Mesenchymal stem cell (in vitro differentiated cells and primary cell): ENCODE measurements at regions not wholly inside any gene's neighbourhood (a gene's known extent, or its start where the extent isn't known, plus 50 kb on each side); places are given as distances from the start of the nearest gene placed in this dataset.

Source experiments
- DNase-seq: peaks from one replicate; pipeline ENCODE4 v3.0.0-alpha.2; 2013
- H2AFZ ChIP-seq: one replicate; pipeline ENCODE4 v1.6.1; 2013; ENCODE audit warnings: low read depth, mild to moderate bottlenecking, control low read depth, inconsistent platforms, low read length, moderate library complexity
- H2AK5ac ChIP-seq: 2 replicates; pipeline ENCODE4 v1.6.1; 2013; ENCODE audit warnings: low read length, moderate library complexity, mild to moderate bottlenecking, inconsistent platforms; ENCODE audit not compliant: severe bottlenecking
- H2BK120ac ChIP-seq: one replicate; pipeline ENCODE4 v1.6.1; 2013; ENCODE audit warnings: low read depth, mild to moderate bottlenecking, inconsistent platforms, low read length, moderate library complexity
- H2BK12ac ChIP-seq, 2 experiments: one replicate each; pipeline ENCODE4 v1.6.1; 2013; ENCODE audit warnings: inconsistent platforms in 2 of 2, low read length in 2 of 2, mild to moderate bottlenecking in 2 of 2, moderate library complexity in 2 of 2, control low read depth in 1 of 2
- H2BK15ac ChIP-seq: one replicate; pipeline ENCODE4 v1.6.1; 2013; ENCODE audit warnings: mild to moderate bottlenecking, low read depth, inconsistent platforms; ENCODE audit not compliant: poor library complexity, severe bottlenecking
- H2BK5ac ChIP-seq: 2 replicates; pipeline ENCODE4 v1.6.1; 2013; ENCODE audit warnings: low read depth, mild to moderate bottlenecking, low read length, control low read depth, inconsistent platforms; ENCODE audit not compliant: poor library complexity, severe bottlenecking
- H3K14ac ChIP-seq, 2 experiments: one replicate each; pipeline ENCODE4 v1.6.1; 2013; ENCODE audit warnings: inconsistent platforms in 2 of 2, low read length in 2 of 2, control low read depth in 1 of 2, mild to moderate bottlenecking in 1 of 2, moderate library complexity in 1 of 2
- H3K18ac ChIP-seq, 2 experiments: one replicate each; pipeline ENCODE4 v1.6.1; 2013; ENCODE audit warnings: inconsistent platforms in 2 of 2, low read length in 2 of 2, control low read depth in 1 of 2, low read depth in 1 of 2, mild to moderate bottlenecking in 1 of 2
- H3K23ac ChIP-seq, 2 experiments: one replicate each; pipeline ENCODE4 v1.6.1; 2013; ENCODE audit warnings: inconsistent platforms in 2 of 2, low read length in 2 of 2, mild to moderate bottlenecking in 2 of 2, moderate library complexity in 2 of 2, control low read depth in 1 of 2
- H3K27ac ChIP-seq: 2 replicates; pipeline ENCODE4 v1.5.1; 2013; ENCODE audit warnings: mild to moderate bottlenecking, moderate library complexity, low read length, control low read depth, inconsistent platforms; ENCODE audit not compliant: poor library complexity, severe bottlenecking
- H3K27me3 ChIP-seq, 2 experiments: 2 replicates each; pipeline versions ENCODE4 v1.6.1 to v1.7.0; 2013; ENCODE audit warnings: low read length in 2 of 2, mild to moderate bottlenecking in 2 of 2, moderate library complexity in 2 of 2, control low read depth in 1 of 2, inconsistent platforms in 1 of 2; ENCODE audit not compliant: control insufficient read depth in 1 of 2, insufficient read depth in 1 of 2
- H3K36me3 ChIP-seq, 2 experiments: 2 replicates each; pipeline versions ENCODE4 v1.6.1 to v1.7.0; 2013; ENCODE audit warnings: low read length in 2 of 2, control low read depth in 1 of 2, inconsistent platforms in 1 of 2, low read depth in 1 of 2, mild to moderate bottlenecking in 1 of 2; ENCODE audit not compliant: insufficient read depth in 2 of 2, control insufficient read depth in 1 of 2
- H3K4ac ChIP-seq, 2 experiments: one replicate each; pipeline ENCODE4 v1.6.1; 2013; ENCODE audit warnings: inconsistent platforms in 2 of 2, low read length in 2 of 2, mild to moderate bottlenecking in 2 of 2, moderate library complexity in 2 of 2, control low read depth in 1 of 2, low read depth in 1 of 2
- H3K4me1 ChIP-seq: 2 replicates; pipeline ENCODE4 v1.6.1; 2013; ENCODE audit warnings: low read depth, low read length, control low read depth; ENCODE audit not compliant: control insufficient read depth, insufficient read depth
- H3K4me2 ChIP-seq: 2 replicates; pipeline ENCODE4 v1.6.1; 2013; ENCODE audit warnings: low read length, mild to moderate bottlenecking, inconsistent platforms; ENCODE audit not compliant: poor library complexity, severe bottlenecking
- H3K4me3 ChIP-seq, 2 experiments: 2 replicates each; pipeline versions ENCODE4 v1.5.1 to v1.7.0; 2013; ENCODE audit warnings: low read length in 2 of 2, mild to moderate bottlenecking in 2 of 2, control low read depth in 1 of 2, low read depth in 1 of 2; ENCODE audit not compliant: insufficient read depth in 1 of 2
- H3K79me1 ChIP-seq: replicated peaks from 2 replicates; pipeline ENCODE4 v1.6.1; 2013; ENCODE audit warnings: mild to moderate bottlenecking, control low read depth, low read length, inconsistent platforms; ENCODE audit not compliant: poor library complexity, severe bottlenecking
- H3K9ac ChIP-seq: 2 replicates; pipeline ENCODE4 v1.7.0; 2013; ENCODE audit warnings: mild to moderate bottlenecking, low read length, moderate library complexity
- H3K9me3 ChIP-seq: 2 replicates; pipeline ENCODE4 v1.7.0; 2013; ENCODE audit warnings: mild to moderate bottlenecking, low read length; ENCODE audit not compliant: control insufficient read depth
- H4K8ac ChIP-seq: one replicate; pipeline ENCODE4 v1.6.1; 2013; ENCODE audit warnings: inconsistent platforms, mild to moderate bottlenecking, low read length, moderate library complexity
- H4K91ac ChIP-seq: one replicate; pipeline ENCODE4 v1.6.1; 2013; ENCODE audit warnings: mild to moderate bottlenecking, low read length, inconsistent platforms
- WGBS: methylation state at CpG from one replicate; pipeline ENCODE4 v1.1.7; 2013; ENCODE audit warnings: mixed read lengths; 5-methylcytosine and 5-hydroxymethylcytosine counted together

DNA sequence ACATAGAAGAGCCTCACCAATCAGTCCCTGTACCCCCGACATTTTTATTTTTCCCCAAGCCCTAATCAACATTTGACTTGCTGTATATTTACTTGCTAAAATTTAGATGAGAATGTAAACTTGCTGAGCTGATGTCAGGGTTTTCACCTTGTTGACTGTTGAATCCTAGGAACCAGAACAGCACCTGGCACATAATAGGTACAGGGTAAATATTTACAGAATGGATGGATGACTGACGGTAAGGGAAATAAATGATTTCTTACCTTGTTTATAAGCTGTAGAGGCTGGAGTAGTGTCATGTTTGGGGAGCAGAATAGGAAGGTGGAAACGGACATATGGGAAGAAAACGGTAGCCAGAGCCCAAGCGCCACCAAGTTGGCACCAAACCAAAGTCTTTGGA, 107.0 kb upstream of the NUDT12 start:
- DNase-seq = no peak
- no peak overlapping the region for H3K14ac ChIP-seq
- no peak overlapping the region for H4K91ac ChIP-seq
- H3K4ac ChIP-seq = no peak overlapping the region
- no peak overlapping the region for H2BK12ac ChIP-seq
- no peak overlapping the region for H3K23ac ChIP-seq
- H4K8ac ChIP-seq = no peak overlapping the region
- no peak overlapping the region for H2BK5ac ChIP-seq
- no peaks in the 10 kb centered on the region for H3K9me3 ChIP-seq
- no peaks in the 10 kb centered on the region for H3K4me1 ChIP-seq
- H3K27me3 ChIP-seq = no peaks in the 10 kb centered on the region
- H3K27ac ChIP-seq = no peak overlapping the region
- no peak overlapping the region for H2BK15ac ChIP-seq
- H3K18ac ChIP-seq = no peak overlapping the region
- H2AFZ ChIP-seq = no peak overlapping the region
- H3K4me2 ChIP-seq = no peak overlapping the region
- WGBS = 93% methylated on average over 4 of the region's 5 CpGs
- H3K4me3 ChIP-seq = no peak overlapping the region
- no peak overlapping the region for H2BK120ac ChIP-seq
- H3K9ac ChIP-seq = no peak overlapping the region
- H2AK5ac ChIP-seq = no peak overlapping the region
- H3K79me1 ChIP-seq = no peaks in the 10 kb centered on the region
- H3K36me3 ChIP-seq = no peaks in the 10 kb centered on the region

DNA sequence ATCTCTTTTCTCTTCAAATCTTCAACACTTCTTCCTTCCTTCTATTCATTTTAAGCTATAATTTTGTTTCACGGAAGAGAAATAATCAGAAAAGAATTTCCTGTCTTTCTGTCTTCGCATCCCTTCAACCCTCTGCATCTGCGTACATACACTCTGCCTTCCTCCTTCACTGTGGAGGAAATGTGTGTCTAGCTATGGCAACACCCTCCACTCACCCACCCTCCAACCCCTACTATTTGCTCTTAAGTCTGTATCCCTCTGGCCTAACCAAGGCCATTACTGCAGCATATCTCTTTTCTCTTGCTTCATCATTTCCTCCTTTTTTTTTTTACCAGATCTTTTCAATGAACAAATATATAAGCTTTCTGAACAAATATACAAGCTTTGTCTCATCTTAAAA, 105.7 kb upstream of the NUDT12 start:
- DNase-seq = no peak
- 92% methylated on average over 3 of the region's 3 CpGs for WGBS
- no peak overlapping the region for H3K4ac ChIP-seq
- no peak overlapping the region for H3K18ac ChIP-seq
- no peak overlapping the region for H3K27ac ChIP-seq
- H2AFZ ChIP-seq = no peak overlapping the region
- H3K36me3 ChIP-seq = no peaks in the 10 kb centered on the region
- H2BK120ac ChIP-seq = no peak overlapping the region
- no peaks in the 10 kb centered on the region for H3K9me3 ChIP-seq
- no peaks in the 10 kb centered on the region for H3K27me3 ChIP-seq
- H2BK12ac ChIP-seq = no peak overlapping the region
- H2BK15ac ChIP-seq = no peak overlapping the region
- no peak overlapping the region for H2BK5ac ChIP-seq
- no peak overlapping the region for H3K23ac ChIP-seq
- H4K8ac ChIP-seq = no peak overlapping the region
- H3K4me2 ChIP-seq = no peak overlapping the region
- no peak overlapping the region for H2AK5ac ChIP-seq
- H4K91ac ChIP-seq = no peak overlapping the region
- H3K79me1 ChIP-seq = no peaks in the 10 kb centered on the region
- H3K4me3 ChIP-seq = no peak overlapping the region
- H3K14ac ChIP-seq = no peak overlapping the region
- no peak overlapping the region for H3K9ac ChIP-seq
- H3K4me1 ChIP-seq = no peaks in the 10 kb centered on the region

DNA sequence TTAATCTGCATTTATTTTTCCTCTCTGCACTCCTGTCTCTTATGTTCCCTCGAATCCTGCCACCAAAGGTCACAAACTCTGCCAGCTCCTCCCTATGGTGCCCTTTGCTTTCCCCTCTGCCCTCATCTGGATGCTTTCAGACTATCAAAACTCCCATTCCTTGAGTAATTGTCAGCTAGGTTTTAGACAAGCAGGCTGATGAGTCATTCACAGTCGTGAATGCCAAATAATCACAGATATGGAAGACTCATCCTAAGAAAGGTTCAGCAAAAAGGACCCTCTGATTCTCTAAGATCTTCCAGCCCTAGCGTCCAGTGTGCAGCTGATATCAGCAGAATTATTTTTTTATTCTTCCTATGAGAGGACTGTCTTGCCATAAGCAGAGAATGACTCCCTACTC, 104.5 kb upstream of the NUDT12 start:
- H2BK15ac ChIP-seq = no peak overlapping the region
- H2AK5ac ChIP-seq = no peak overlapping the region
- H3K23ac ChIP-seq = no peak overlapping the region
- H3K4me1 ChIP-seq = no peaks in the 10 kb centered on the region
- no peaks in the 10 kb centered on the region for H3K79me1 ChIP-seq
- H3K27ac ChIP-seq = no peak overlapping the region
- no peak overlapping the region for H3K14ac ChIP-seq
- H3K4me3 ChIP-seq = no peak overlapping the region
- 26% methylated on average over 3 of the region's 3 CpGs for WGBS
- no peak overlapping the region for H4K8ac ChIP-seq
- no peak overlapping the region for H2BK120ac ChIP-seq
- H2AFZ ChIP-seq = no peak overlapping the region
- H3K4ac ChIP-seq = no peak overlapping the region
- H4K91ac ChIP-seq = no peak overlapping the region
- no peak overlapping the region for H2BK5ac ChIP-seq
- peaks cover 3% of the 10 kb centered on the region for H3K9me3 ChIP-seq
- no peaks in the 10 kb centered on the region for H3K27me3 ChIP-seq
- H2BK12ac ChIP-seq = no peak overlapping the region
- H3K18ac ChIP-seq = no peak overlapping the region
- no peak overlapping the region for H3K9ac ChIP-seq
- peak; percentile 39 for DNase-seq
- H3K4me2 ChIP-seq = no peak overlapping the region
- no peaks in the 10 kb centered on the region for H3K36me3 ChIP-seq

DNA sequence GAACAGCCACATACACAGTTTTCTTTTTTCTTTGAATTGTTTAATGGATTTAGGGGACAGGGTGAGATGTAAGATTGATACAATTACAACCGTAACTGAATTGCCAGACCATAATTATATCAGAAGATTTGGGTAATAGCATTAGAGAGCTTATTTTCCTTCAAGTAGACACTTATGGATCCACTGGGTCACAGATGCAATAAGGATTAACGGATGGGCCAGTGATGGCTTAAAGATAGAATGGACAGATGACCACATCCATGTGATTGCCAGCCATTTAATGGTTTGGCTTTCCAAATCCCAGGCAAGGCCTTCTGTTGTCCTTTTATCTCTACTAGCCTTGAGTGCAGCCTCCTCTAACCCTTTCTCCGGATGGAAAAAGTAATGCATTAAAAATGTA, 94.7 kb upstream of the NUDT12 start:
- no peak overlapping the region for H2AFZ ChIP-seq
- H2BK15ac ChIP-seq = no peak overlapping the region
- no peak overlapping the region for H3K14ac ChIP-seq
- 83% methylated on average over 1 of the region's 3 CpGs for WGBS
- no peak overlapping the region for H2BK120ac ChIP-seq
- no peaks in the 10 kb centered on the region for H3K79me1 ChIP-seq
- H3K27ac ChIP-seq = no peak overlapping the region
- H3K4ac ChIP-seq = no peak overlapping the region
- no peak overlapping the region for H3K4me3 ChIP-seq
- H2BK12ac ChIP-seq = no peak overlapping the region
- H3K9me3 ChIP-seq = no peaks in the 10 kb centered on the region
- H4K91ac ChIP-seq = no peak overlapping the region
- H3K9ac ChIP-seq = no peak overlapping the region
- no peak overlapping the region for H3K18ac ChIP-seq
- no peak overlapping the region for H2BK5ac ChIP-seq
- no peak overlapping the region for H3K4me2 ChIP-seq
- no peaks in the 10 kb centered on the region for H3K27me3 ChIP-seq
- no peaks in the 10 kb centered on the region for H3K36me3 ChIP-seq
- no peak overlapping the region for H2AK5ac ChIP-seq
- H3K23ac ChIP-seq = no peak overlapping the region
- H4K8ac ChIP-seq = no peak overlapping the region
- DNase-seq = no peak
- no peaks in the 10 kb centered on the region for H3K4me1 ChIP-seq
